Right forelimb (tissue), 1 donor: ENCODE measurements at regions not wholly inside any gene's neighbourhood (a gene's known extent, or its start where the extent isn't known, plus 50 kb on each side); places are given as distances from the start of the nearest gene placed in this dataset.

Experiments used
- DNase-seq: peaks from one replicate; pipeline ENCODE4 v3.0.0-alpha.2; 2018

DNA sequence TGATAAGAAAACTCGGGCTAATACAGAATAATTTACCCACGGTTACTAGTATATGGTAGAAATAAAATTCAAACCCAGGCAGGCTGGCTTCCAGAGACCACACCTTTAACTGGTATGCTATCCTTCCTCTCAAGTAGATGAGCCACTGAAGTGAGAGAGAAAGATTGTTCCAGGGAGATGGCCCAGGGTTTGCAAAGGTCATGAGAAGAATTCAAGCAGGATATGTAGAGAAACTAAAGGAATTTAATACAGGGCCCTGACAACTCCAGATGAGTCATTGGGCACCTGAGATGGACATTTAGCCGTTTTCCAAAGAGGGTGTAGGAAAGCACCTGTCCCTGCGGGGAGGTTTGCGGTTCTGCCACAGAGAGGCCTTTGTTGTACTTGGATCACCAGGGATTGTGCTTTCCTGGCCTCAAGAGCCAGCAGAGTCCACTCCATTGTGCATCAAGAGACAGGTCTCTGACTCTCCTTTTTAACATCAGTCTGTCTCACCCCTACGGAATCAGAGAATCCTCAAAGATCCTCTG is 152.7 kb upstream of the BLID start:
- DNase-seq: no peak

DNA sequence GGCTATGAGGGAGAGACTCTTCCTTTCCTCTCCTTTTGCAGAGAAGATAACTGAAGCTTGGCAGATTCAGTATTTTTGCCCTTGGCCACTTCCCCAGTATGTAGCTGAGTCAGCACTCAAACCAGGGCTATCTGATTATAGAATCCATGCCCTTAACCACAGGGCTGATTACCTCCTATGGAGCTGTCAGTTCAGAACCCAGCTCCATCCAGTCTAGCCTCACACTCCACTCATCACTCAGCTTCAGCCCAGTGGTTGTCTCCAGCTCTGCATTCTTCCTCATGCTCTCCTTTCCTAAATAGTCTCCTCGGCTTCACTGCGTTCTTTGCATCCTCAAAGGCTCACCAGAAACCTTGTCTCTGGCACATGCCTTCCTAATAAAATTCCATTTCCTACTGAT is 151.6 kb upstream of the BLID start:
- no peak for DNase-seq

- DNase-seq: no peak
These were observed 150.0 kb upstream of the BLID start for GRCh38 chr11:122265981-122266380.

- DNase-seq: no peak
These were observed 148.1 kb upstream of the BLID start for GRCh38 chr11:122264121-122264520.

- DNase-seq: no peak
These were observed 145.5 kb upstream of the BLID start for GRCh38 chr11:122261546-122261945.

- no peak for DNase-seq
These were observed 143.3 kb upstream of the BLID start for GRCh38 chr11:122259195-122259821.

- no peak for DNase-seq
These were observed 142.6 kb upstream of the BLID start for GRCh38 chr11:122258446-122259194.

DNA sequence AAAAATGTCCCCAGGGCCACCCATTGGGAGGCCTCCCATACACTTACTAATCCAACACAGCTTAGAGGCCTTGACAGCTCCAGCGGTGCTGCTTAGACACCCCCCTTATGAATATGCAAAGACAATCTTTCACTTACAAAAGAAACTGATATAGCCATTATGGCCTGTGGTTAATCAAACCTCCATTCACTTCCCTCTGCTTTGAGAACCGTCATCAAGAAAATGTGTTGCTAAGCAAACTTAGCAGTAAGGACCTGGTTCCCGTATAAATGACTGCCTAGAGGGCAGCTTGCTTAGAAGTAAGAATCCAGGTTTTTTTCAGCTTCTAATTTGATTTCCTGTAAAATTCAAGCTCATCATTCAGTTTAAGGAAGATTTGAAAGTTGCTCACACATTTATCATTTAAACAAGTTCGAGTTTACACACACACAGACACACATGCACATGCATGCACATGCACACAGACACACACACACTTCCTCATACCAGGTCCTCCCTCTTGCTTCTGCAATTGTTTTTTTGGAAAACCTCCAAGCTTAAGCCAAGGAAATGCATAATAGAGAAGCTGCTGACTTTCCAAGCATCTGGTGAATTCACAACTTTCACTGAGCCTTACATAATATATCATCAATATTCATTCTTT is 137.7 kb upstream of the BLID start:
- DNase-seq: no peak

- DNase-seq: no peak
These were observed 132.9 kb upstream of the BLID start for GRCh38 chr11:122248939-122249338.

DNA sequence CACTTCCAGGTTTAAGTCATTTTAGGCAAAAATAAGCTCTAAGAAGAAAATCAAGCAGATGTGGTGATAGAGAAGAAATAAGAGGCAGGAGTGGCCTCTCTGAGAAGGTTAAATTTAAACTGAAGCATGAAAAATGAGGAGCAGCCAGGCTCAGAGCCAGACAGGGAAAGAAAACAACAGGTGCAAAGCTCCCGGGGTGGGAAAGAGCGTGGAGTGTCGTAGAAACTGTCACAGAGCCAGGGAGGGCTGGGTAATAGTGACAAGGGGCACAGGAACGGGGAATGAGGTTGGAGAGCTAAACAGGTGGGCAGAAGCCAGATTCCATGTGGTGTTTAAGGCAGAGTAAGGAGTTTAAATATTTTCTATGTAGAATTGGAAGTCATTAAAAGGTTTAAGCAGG is 132.1 kb upstream of the BLID start:
- DNase-seq: peak; percentile 71

GRCh38 chr11:122246874-122247273 is 130.9 kb upstream of the BLID start:
- DNase-seq: no peak

- no peak for DNase-seq
These were observed 126.7 kb upstream of the BLID start for GRCh38 chr11:122242731-122243130.

GRCh38 chr11:122241566-122241965 is 125.6 kb upstream of the BLID start:
- DNase-seq: no peak

GRCh38 chr11:122240638-122241037 is 124.6 kb upstream of the BLID start:
- DNase-seq: no peak

GRCh38 chr11:122235615-122236014 is 119.6 kb upstream of the BLID start:
- no peak for DNase-seq

GRCh38 chr11:122234780-122235179 is 118.8 kb upstream of the BLID start:
- no peak for DNase-seq

GRCh38 chr11:122234257-122234656 is 118.2 kb upstream of the BLID start:
- DNase-seq: no peak

DNA sequence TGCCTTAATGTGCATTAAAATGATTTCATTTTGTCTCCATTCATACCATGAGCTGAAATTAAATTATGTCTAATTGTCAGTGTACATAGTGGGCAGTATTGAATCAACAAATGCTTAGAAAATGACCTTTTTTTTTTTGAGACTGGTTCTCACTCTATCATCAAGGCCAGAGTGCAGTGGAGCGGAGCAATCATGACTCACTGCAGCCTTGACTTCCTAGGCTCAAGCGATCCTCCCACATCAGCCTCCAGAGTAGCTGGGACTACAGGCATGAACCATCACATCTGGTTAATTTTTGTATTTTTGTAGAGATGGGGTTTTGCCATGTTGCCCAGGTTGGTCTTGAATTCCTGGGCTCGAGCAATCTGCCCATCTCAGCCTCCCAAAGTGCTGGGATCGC is 117.0 kb upstream of the BLID start:
- no peak for DNase-seq

DNA sequence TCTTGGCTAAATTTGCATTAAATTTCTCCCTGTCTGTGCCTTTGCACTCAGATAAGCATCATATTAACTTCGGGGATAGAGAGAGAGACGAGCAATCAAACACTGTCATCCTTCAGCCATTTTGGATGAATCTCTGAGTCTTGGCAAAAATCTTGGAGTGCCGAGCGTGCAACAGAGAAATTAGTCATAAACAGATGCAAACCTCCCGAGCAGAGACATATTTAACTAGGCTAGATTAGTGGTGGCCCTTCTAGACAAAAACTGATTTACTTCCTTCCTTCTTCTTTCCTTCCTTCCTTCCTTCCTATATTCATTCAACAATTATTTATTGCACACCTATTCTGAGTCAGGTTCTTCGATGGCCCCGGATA is 114.4 kb upstream of the BLID start:
- no peak for DNase-seq

DNA sequence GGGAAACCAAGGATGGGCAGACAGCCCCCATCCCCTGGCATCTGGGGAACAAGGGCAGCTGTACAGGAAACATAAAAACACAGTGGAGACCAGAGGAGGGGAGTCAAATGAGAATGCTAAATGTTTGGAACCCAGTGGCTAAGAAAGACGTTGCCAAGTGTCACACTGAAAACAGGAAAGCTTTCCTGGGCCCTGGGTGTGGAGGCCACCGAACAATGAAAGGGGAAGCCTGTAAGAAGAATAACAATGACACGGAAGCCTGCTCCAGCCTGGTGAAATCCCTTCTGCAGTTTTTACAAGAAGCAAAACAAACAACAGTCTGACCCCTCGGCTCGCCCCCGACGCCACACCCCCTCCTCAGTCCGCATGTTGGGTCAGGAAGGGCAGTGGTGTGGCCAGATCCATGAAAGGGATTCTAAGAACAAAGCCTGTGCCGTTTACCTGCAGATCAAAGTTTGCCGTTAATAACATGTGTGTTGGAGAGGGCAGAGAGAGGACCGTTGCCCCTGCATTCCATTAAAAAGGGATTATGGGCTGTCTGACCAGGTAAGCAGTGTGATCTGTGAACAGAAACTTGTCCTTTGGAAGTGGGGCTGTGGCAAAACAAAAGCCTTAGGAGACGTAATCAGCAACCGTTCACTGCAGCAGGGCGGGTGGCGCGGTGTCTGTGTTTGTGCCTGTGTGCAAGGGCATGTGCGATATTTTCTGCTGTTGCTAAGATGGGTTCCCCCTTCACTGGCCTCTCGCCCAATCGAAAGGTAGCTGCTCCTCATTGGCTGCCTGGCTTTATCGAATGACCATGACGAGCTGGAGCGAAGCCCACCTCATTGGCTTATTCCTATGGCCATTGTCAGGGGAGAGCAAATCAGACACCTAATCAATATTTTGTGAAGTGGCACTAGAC is 113.7 kb upstream of the BLID start:
- no peak for DNase-seq

DNA sequence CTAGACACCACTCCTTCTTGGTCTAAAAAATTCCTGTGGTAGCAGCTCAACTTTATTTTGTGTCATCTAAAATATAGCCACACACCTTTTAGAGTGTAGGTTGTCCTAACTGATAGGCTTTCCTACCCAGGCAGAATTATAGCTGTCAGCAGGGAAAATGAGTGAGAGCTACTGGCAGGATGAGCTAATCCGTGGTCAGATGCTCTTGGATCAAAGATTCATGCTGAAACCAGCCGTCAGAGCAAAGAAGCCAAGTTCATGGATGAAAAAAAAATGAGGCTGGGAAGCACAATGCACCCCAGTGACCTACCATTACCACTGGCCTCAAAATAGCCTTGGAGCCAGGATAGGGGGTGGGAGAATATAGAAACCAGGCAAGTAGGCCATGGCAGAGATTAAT is 113.1 kb upstream of the BLID start:
- DNase-seq: no peak

- DNase-seq: no peak
These were observed 110.9 kb upstream of the BLID start for GRCh38 chr11:122226810-122227379.

GRCh38 chr11:122224867-122225266 is 108.9 kb upstream of the BLID start:
- no peak for DNase-seq
